ENCODE measurements at regions not wholly inside any gene's neighbourhood (a gene's known extent, or its start where the extent isn't known, plus 50 kb on each side); places are given as distances from the start of the nearest gene placed in this dataset.

- TF ChIP-seq EZH2 (IDR thresholded peaks at IDR 0.05; ENCODE audit: borderline replicate concordance, low read length): no peak
- TF ChIP-seq, protein P1, sequence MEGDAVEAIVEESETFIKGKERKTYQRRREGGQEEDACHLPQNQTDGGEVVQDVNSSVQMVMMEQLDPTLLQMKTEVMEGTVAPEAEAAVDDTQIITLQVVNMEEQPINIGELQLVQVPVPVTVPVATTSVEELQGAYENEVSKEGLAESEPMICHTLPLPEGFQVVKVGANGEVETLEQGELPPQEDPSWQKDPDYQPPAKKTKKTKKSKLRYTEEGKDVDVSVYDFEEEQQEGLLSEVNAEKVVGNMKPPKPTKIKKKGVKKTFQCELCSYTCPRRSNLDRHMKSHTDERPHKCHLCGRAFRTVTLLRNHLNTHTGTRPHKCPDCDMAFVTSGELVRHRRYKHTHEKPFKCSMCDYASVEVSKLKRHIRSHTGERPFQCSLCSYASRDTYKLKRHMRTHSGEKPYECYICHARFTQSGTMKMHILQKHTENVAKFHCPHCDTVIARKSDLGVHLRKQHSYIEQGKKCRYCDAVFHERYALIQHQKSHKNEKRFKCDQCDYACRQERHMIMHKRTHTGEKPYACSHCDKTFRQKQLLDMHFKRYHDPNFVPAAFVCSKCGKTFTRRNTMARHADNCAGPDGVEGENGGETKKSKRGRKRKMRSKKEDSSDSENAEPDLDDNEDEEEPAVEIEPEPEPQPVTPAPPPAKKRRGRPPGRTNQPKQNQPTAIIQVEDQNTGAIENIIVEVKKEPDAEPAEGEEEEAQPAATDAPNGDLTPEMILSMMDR (conservative IDR thresholded peaks at IDR 0.05 in 1 of 2, IDR thresholded peaks at IDR 0.05 in 1 of 2; ENCODE audit: extremely low read depth in 1 of 2, insufficient read depth in 1 of 2, low read depth in 1 of 2, low read length in 2 of 2): no peak
Observed at GRCh38 chr6:48714250-48714649, 603.3 kb upstream of the PTCHD4 start.

Data from mammary epithelial cell (primary cell).